ENCODE measurements at regions not wholly inside any gene's neighbourhood (a gene's known extent, or its start where the extent isn't known, plus 50 kb on each side); places are given as distances from the start of the nearest gene placed in this dataset.

DNA sequence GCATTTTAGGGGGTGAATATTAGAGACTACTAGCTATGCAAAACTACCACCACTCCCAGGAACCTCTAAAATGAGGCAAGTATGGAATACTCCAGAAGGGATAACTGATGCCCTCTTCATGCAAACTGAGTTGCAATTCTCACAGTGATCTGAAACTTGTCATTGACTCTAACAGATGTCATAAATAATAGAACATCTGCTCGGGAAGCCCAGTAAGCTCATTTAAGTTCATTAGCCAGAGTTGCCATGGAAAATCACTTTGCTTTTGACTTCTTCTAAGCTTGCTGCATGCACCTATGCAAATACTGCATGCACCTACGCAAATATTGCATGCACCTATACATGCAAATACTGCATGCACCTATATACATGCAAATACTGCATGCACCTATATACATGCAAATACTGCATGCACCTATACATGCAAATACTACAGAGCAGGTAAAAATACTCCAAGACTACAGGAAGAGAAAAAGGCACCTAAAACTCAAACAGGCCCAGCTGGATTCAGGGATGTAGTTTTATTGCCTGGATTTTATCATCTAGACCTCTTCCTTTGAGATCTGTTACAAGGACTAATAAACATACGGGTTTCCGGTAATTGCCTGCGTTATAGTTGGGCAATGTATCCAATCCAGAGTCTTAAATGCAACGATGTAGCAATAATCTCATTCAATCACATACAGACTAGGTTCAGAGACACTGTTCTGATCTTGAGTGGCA, 1061.1 kb upstream of the AUTS2 start:
- H3K27ac ChIP-seq (ENCODE audit: low read length), result no peak overlapping the region

GRCh38 chr7:68537774-68538071, 1060.6 kb upstream of the AUTS2 start:
- no peak overlapping the region for H3K27ac ChIP-seq (ENCODE audit: low read length)
- no peaks in the 10 kb centered on the region for H3K27me3 ChIP-seq (ENCODE audit: insufficient read depth, low read length, poor library complexity)
- DNase-seq (no peak), ATAC-seq (ENCODE audit: insufficient read depth, low read depth) (no peak)
- H3K9me3 ChIP-seq (ENCODE audit: insufficient read depth, low read length, severe bottlenecking), result peaks cover 3% of the 10 kb centered on the region
- no peak overlapping the region for H2AFZ ChIP-seq (ENCODE audit: low read depth, low read length)
- H3K4me3 ChIP-seq (ENCODE audit: low read depth in 1 of 2, low read length in 2 of 2), result no peak overlapping the region
- H3K36me3 ChIP-seq (ENCODE audit: insufficient read depth, low read length), result no peaks in the 10 kb centered on the region
- H3K79me2 ChIP-seq (ENCODE audit: insufficient read depth, low read length), result no peaks in the 10 kb centered on the region
- H3K4me1 ChIP-seq (ENCODE audit: insufficient read depth, low read length), result no peaks in the 10 kb centered on the region
- H4K20me1 ChIP-seq (ENCODE audit: insufficient read depth, low read length), result no peaks in the 10 kb centered on the region
- H3K9ac ChIP-seq (ENCODE audit: low read depth, low read length), result no peak overlapping the region
- H3K4me2 ChIP-seq (ENCODE audit: insufficient read depth, low read length), result no peak overlapping the region
- TF ChIP-seq CTCF (IDR thresholded peaks at IDR 0.05; ENCODE audit: borderline replicate concordance, extremely low read depth, low read length, poor library complexity, severe bottlenecking) (no peak), EZH2 (IDR thresholded peaks at IDR 0.05; ENCODE audit: borderline replicate concordance, low read depth, low read length, severe bottlenecking) (no peak)

More for the DNA sequence above, 1061.1 kb upstream of the AUTS2 start:
- H3K36me3 ChIP-seq (ENCODE audit: insufficient read depth, low read length), result no peaks in the 10 kb centered on the region
- H3K79me2 ChIP-seq (ENCODE audit: insufficient read depth, low read length), result no peaks in the 10 kb centered on the region
- H3K4me2 ChIP-seq (ENCODE audit: insufficient read depth, low read length), result no peak overlapping the region
- no peak overlapping the region for H3K9ac ChIP-seq (ENCODE audit: low read depth, low read length)
- H3K4me1 ChIP-seq (ENCODE audit: insufficient read depth, low read length), result no peaks in the 10 kb centered on the region
- no peak overlapping the region for H3K4me3 ChIP-seq (ENCODE audit: low read depth in 1 of 2, low read length in 2 of 2)
- no peak for TF ChIP-seq EZH2 (IDR thresholded peaks at IDR 0.05; ENCODE audit: borderline replicate concordance, low read depth, low read length, severe bottlenecking)
- no peak for TF ChIP-seq CTCF (IDR thresholded peaks at IDR 0.05; ENCODE audit: borderline replicate concordance, extremely low read depth, low read length, poor library complexity, severe bottlenecking)
- H2AFZ ChIP-seq (ENCODE audit: low read depth, low read length), result no peak overlapping the region
- no peaks in the 10 kb centered on the region for H3K27me3 ChIP-seq (ENCODE audit: insufficient read depth, low read length, poor library complexity)
- DNase-seq (no peak), ATAC-seq (ENCODE audit: insufficient read depth, low read depth) (no peak)
- H4K20me1 ChIP-seq (ENCODE audit: insufficient read depth, low read length), result no peaks in the 10 kb centered on the region
- peaks cover 3% of the 10 kb centered on the region for H3K9me3 ChIP-seq (ENCODE audit: insufficient read depth, low read length, severe bottlenecking)

DNA sequence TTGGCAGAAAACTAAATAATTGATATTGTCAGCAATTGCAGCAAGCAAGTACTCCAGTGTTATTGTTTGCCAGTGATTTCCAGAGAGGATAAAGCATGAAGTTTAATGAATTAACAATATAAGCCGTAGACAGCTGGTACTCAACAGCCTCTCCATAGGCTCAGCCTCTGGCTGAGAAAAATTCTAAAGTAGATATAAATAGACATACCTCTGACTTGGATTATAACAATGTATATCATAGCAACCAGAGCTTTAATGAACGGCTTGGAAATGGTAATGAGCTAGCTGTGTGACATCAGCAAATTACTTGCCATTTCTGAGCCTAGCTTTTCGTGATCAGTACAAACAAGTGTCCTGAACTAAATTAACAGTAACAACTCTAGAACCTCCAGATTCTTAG, 1055.4 kb upstream of the AUTS2 start:
- no peaks in the 10 kb centered on the region for H3K27me3 ChIP-seq (ENCODE audit: insufficient read depth, low read length, poor library complexity)
- no peak for TF ChIP-seq CTCF (IDR thresholded peaks at IDR 0.05; ENCODE audit: borderline replicate concordance, extremely low read depth, low read length, poor library complexity, severe bottlenecking)
- no peak for TF ChIP-seq EZH2 (IDR thresholded peaks at IDR 0.05; ENCODE audit: borderline replicate concordance, low read depth, low read length, severe bottlenecking)
- H3K36me3 ChIP-seq (ENCODE audit: insufficient read depth, low read length), result no peaks in the 10 kb centered on the region
- H3K4me2 ChIP-seq (ENCODE audit: insufficient read depth, low read length), result no peak overlapping the region
- H2AFZ ChIP-seq (ENCODE audit: low read depth, low read length), result no peak overlapping the region
- H3K4me3 ChIP-seq (ENCODE audit: low read depth in 1 of 2, low read length in 2 of 2), result no peak overlapping the region
- no peak overlapping the region for H3K27ac ChIP-seq (ENCODE audit: low read length)
- no peak for ATAC-seq (ENCODE audit: insufficient read depth, low read depth)
- no peaks in the 10 kb centered on the region for H3K79me2 ChIP-seq (ENCODE audit: insufficient read depth, low read length)
- H3K9me3 ChIP-seq (ENCODE audit: insufficient read depth, low read length, severe bottlenecking), result peaks cover 3% of the 10 kb centered on the region
- no peaks in the 10 kb centered on the region for H3K4me1 ChIP-seq (ENCODE audit: insufficient read depth, low read length)
- no peak overlapping the region for H3K9ac ChIP-seq (ENCODE audit: low read depth, low read length)
- no peaks in the 10 kb centered on the region for H4K20me1 ChIP-seq (ENCODE audit: insufficient read depth, low read length)
- no peak for DNase-seq

Measured in DND-41 (cell line).